ENCODE measurements at regions not wholly inside any gene's neighbourhood (a gene's known extent, or its start where the extent isn't known, plus 50 kb on each side); places are given as distances from the start of the nearest gene placed in this dataset.
"Not testable (repeated sequence)": the region's sequence is repeated elsewhere in the genome, so short reads cannot be mapped to it uniquely, and the experiment has no call there.

GRCh38 chr15:95687061-95687460, 643.4 kb upstream of the NR2F2 start:
- TF ChIP-seq, protein P1, sequence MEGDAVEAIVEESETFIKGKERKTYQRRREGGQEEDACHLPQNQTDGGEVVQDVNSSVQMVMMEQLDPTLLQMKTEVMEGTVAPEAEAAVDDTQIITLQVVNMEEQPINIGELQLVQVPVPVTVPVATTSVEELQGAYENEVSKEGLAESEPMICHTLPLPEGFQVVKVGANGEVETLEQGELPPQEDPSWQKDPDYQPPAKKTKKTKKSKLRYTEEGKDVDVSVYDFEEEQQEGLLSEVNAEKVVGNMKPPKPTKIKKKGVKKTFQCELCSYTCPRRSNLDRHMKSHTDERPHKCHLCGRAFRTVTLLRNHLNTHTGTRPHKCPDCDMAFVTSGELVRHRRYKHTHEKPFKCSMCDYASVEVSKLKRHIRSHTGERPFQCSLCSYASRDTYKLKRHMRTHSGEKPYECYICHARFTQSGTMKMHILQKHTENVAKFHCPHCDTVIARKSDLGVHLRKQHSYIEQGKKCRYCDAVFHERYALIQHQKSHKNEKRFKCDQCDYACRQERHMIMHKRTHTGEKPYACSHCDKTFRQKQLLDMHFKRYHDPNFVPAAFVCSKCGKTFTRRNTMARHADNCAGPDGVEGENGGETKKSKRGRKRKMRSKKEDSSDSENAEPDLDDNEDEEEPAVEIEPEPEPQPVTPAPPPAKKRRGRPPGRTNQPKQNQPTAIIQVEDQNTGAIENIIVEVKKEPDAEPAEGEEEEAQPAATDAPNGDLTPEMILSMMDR (conservative IDR thresholded peaks at IDR 0.05; ENCODE audit: low read depth, low read length), result no peak
- no peak overlapping the region for H3K4me3 ChIP-seq (ENCODE audit: low read length)
- DNase-seq (ENCODE audit: low read depth), result no peak

DNA sequence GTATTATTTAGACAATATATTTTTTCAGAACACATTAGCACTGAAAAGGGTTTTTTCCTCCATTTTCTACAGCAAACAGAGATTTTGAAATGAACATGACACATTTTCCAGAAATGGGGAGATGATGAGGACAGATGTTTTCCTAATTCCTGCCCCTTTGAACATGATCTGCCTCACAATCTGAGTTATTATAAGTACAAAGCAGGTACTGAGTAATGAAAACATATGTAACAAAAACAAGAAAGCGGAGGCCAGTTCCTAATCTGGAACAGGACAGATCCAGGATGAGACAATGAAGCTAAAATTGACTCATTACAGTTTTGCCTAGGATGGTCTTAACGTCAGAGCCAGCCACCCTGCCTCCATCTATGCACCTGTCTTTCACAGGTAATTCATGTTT, 642.8 kb upstream of the NR2F2 start:
- DNase-seq (ENCODE audit: low read depth), result no peak

DNA sequence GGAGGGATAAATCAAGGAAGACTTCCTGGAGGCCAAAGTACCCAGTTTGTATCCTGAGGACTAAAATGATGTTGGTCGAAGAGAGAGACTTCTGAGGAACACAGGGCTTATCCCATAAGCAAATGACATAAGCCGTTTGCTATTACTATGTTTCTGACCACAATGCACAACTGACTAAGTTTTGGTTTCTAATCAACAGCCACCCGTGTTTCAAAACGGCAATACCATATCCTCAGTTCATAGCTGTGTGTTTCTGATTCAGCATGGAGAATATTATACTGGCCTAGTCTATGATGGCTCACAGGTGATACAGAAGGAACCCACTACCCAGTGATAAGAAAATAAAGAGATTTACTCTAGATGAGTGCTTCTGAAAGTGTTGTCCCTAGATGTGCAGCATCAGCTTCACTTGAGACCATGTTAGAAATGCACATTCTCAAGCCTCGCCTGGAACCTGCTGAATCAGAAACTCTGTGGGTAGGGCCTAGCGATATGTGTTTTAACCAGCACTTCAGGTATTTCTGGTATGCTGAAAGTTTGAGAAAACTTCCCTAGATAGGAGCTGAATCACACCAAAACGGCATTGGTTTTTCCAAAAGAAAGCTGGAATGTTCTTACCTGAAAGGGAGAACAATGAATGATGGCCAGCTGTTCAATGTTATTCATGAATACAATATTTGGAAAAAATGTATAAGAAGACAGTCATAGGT, 639.7 kb upstream of the NR2F2 start:
- DNase-seq (ENCODE audit: low read depth), result no peak
- H3K4me3 ChIP-seq (ENCODE audit: low read length), result no peak overlapping the region
- TF ChIP-seq, protein P1 (conservative IDR thresholded peaks at IDR 0.05; ENCODE audit: low read depth, low read length), result no peak

More for the DNA sequence above, 642.8 kb upstream of the NR2F2 start:
- H3K4me3 ChIP-seq (ENCODE audit: low read length), result no peak overlapping the region
- TF ChIP-seq, protein P1 (conservative IDR thresholded peaks at IDR 0.05; ENCODE audit: low read depth, low read length), result no peak

- H3K4me3 ChIP-seq (ENCODE audit: low read length), result no peak overlapping the region
- TF ChIP-seq, protein P1 (conservative IDR thresholded peaks at IDR 0.05; ENCODE audit: low read depth, low read length), result no peak
- DNase-seq (ENCODE audit: low read depth), result no peak
Observed at GRCh38 chr15:95693917-95694316, 636.6 kb upstream of the NR2F2 start.

DNA sequence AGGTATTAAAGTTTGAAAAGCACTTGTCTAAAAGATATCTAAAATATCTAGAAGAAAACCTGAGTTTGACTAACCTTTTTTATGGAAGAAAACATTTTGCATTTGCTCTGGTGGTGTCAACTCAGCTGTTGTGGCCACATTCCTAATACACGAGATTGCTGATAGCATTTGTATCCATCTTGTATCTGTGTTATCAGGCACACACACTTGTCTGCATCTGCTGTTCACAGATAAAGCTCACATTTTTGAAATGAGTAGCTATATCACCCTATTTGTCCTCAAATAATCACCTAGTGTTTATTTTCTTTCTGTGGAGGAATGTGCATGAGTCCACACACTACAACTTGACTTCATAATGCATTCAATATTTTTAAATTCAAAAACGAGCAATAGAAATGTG, 632.3 kb upstream of the NR2F2 start:
- no peak for DNase-seq (ENCODE audit: low read depth)

DNA sequence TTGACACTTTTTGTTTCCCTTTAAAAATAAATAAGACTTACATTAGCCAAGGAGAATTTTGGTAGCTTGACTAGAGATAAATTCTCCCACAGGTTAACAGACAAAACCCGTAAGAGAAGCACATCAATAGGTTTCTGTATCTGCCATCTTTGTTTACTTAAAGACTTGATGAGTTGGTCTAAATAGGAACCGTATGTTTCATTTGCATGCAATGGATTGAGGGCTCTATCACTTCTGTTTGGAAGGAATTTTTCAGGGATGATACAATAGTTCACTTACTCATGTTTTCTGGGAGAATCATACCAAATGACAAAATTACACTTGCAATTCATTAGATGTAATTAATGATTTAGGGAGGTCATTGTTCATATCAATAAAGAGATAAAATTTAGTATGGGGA, 631.5 kb upstream of the NR2F2 start:
- no peak for DNase-seq (ENCODE audit: low read depth)
- TF ChIP-seq, protein P1 (conservative IDR thresholded peaks at IDR 0.05; ENCODE audit: low read depth, low read length), result no peak
- H3K4me3 ChIP-seq (ENCODE audit: low read length), result no peak overlapping the region

More for the DNA sequence above, 632.3 kb upstream of the NR2F2 start:
- H3K4me3 ChIP-seq (ENCODE audit: low read length), result no peak overlapping the region
- TF ChIP-seq, protein P1 (conservative IDR thresholded peaks at IDR 0.05; ENCODE audit: low read depth, low read length), result no peak

DNA sequence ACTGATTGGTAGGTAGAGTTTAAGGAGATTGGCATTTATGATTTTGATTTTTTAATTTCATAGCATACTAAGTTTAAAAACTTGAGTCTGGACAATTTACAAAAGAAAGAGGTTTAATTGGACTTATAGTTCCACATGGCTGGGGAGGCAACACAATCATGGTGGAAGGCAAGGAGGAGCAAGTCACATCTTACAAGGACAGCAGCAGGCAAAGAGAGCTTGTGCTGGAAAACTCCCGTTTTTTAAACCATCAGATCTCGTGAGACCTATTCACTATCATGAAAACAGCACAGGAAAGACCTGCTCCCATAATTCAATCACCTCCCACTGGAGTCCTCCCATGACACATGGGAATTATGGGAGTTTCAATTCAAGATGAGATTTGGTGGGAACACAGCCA, 630.9 kb upstream of the NR2F2 start:
- no peak for DNase-seq (ENCODE audit: low read depth)
- no peak overlapping the region for H3K4me3 ChIP-seq (ENCODE audit: low read length)
- TF ChIP-seq, protein P1 (conservative IDR thresholded peaks at IDR 0.05; ENCODE audit: low read depth, low read length), result no peak

- DNase-seq (ENCODE audit: low read depth); H3K4me3 ChIP-seq (ENCODE audit: low read length): not testable (repeated sequence)
Observed at GRCh38 chr15:95700692-95701091, 629.8 kb upstream of the NR2F2 start.
